Lower leg skin (tissue), 4 donors: ENCODE measurements at regions not wholly inside any gene's neighbourhood (a gene's known extent, or its start where the extent isn't known, plus 50 kb on each side); places are given as distances from the start of the nearest gene placed in this dataset.

Source experiments
- DNase-seq, 2 donors: peaks; one replicate each; pipeline ENCODE4 v3.0.0-alpha.2; 2019; ENCODE audit warnings: low spot score in 2 of 2
- H3K4me3 ChIP-seq: fragments of 200-600 bp; sonication (generic); 2 replicates; pipeline ENCODE4 v1.5.1; 2017; ENCODE audit warnings: mild to moderate bottlenecking, low read depth; ENCODE audit not compliant: poor library complexity, severe bottlenecking
- POLR2A ChIP-seq, 2 donors: fragments of 450-650 bp; IDR thresholded peaks; one replicate each; pipeline ENCODE4 v1.6.1; 2016 to 2017; ENCODE audit warnings: antibody characterized with exemption in 2 of 2, mild to moderate bottlenecking in 1 of 2, moderate library complexity in 1 of 2
- WGBS, 2 donors: methylation state at CpG; one replicate each; pipeline ENCODE4 v1.1.5; 2018; 5-methylcytosine and 5-hydroxymethylcytosine counted together
- intact Hi-C: fragments of 100-400 bp; cut with DNase I; formaldehyde crosslinking; loops from one replicate; pipeline ENCODE4 v1.15.0; 2023; ENCODE audit warnings: low total_unique reads
- TF ChIP-seq, protein P1 (sequence below), 3 donors: fragments of 450-650 bp; IDR thresholded peaks; one replicate each; pipeline ENCODE4 v1.5.1; 2016; ENCODE audit warnings: antibody characterized with exemption in 3 of 3, mild to moderate bottlenecking in 3 of 3, moderate library complexity in 2 of 3

DNA sequence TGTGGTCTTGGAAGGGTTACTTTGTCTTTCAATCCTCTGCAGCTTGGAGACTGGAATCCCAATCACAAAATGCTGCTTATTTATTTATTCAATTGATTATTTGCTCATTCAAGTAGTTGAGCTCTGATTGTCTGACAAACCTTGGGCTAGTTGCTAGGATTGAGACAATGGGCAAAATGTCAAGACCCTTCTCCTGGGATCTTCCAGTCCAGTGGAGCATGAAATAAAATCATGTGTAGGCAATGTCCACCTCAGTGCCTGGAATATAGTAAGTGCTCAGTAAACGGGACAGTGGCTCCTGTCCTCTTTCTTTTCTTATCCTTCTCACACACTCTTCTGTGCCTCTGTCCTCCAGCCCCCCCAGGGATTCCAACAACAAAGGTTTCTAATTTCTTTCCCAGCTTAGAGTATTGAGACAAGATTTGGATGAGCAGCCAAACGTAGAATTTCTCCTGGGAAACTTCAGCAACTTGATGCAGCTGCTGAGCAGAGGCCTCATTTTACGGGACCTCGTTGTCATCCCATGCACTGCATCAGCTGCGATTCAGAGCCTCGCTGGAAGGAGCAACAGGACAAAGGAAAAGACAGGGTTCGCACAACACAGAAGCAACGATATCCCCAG is 545.0 kb downstream of the SOX11 start:
- no peak for DNase-seq
- TF ChIP-seq, protein P1, sequence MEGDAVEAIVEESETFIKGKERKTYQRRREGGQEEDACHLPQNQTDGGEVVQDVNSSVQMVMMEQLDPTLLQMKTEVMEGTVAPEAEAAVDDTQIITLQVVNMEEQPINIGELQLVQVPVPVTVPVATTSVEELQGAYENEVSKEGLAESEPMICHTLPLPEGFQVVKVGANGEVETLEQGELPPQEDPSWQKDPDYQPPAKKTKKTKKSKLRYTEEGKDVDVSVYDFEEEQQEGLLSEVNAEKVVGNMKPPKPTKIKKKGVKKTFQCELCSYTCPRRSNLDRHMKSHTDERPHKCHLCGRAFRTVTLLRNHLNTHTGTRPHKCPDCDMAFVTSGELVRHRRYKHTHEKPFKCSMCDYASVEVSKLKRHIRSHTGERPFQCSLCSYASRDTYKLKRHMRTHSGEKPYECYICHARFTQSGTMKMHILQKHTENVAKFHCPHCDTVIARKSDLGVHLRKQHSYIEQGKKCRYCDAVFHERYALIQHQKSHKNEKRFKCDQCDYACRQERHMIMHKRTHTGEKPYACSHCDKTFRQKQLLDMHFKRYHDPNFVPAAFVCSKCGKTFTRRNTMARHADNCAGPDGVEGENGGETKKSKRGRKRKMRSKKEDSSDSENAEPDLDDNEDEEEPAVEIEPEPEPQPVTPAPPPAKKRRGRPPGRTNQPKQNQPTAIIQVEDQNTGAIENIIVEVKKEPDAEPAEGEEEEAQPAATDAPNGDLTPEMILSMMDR (IDR thresholded peaks at IDR 0.05): no peak
- TF ChIP-seq POLR2A (IDR thresholded peaks at IDR 0.05): no peak
- no peak overlapping the region for H3K4me3 ChIP-seq
- intact Hi-C loops: no loop called here
- 67 to 79% methylated on average over 8 of the region's 8 CpGs for WGBS, 2 donors

DNA sequence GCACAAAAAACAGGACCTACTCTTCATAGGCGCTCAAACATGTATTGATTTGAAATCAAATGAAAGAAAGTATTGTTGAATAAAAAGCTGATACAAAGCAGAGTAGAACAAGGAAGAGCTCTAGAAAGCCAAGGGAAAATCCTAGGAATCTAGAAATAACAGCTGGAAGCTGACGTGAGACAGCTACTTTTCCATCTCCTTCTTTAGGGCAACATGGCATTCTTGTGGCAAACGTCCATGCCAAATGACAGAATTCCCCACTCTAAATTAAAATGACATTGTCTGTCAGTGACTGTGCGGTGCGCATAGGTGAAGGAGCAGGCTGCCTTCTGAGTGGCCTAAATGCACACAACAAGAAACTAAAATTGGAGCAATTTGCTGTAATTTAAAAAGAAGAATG is 557.4 kb downstream of the SOX11 start:
- no peak for DNase-seq
- no peak for TF ChIP-seq POLR2A (IDR thresholded peaks at IDR 0.05)
- TF ChIP-seq, protein P1 (IDR thresholded peaks at IDR 0.05): no peak
- intact Hi-C loops: no loop called here
- WGBS, 2 donors: 72 to 74% methylated on average over 5 of the region's 5 CpGs
- no peak overlapping the region for H3K4me3 ChIP-seq

DNA sequence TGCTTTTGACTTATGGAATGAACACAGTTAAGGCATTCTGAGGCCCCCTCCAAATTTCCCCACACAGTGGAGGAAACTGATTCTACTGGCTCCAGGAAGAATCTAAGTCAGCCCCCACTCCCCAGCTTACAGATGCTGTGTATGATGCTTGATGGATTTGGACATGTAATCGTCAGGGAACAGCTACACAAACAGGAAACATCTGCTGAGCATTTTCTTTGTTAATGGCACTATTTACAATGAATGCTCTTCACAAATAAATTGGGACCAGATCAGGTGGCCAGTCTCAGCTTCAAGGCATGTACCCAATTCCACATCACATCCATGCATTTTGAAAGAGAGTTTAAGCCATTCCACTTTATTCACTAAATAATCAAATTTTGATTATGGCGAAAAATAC is 562.3 kb downstream of the SOX11 start:
- 16 to 39% methylated on average over 2 of the region's 2 CpGs for WGBS, 2 donors
- no peak for DNase-seq
- H3K4me3 ChIP-seq: no peak overlapping the region
- TF ChIP-seq, protein P1 (IDR thresholded peaks at IDR 0.05): no peak
- TF ChIP-seq POLR2A (IDR thresholded peaks at IDR 0.05): no peak
- intact Hi-C loops: no loop called here

- no peak for TF ChIP-seq POLR2A (IDR thresholded peaks at IDR 0.05)
- TF ChIP-seq, protein P1 (IDR thresholded peaks at IDR 0.05): no peak
- H3K4me3 ChIP-seq: no peak overlapping the region
- intact Hi-C loops: no loop called here
- no peak for DNase-seq
- WGBS, 2 donors: 75 to 82% methylated on average over 3 of the region's 3 CpGs
Observed at GRCh38 chr2:6264198-6264597, 572.0 kb downstream of the SOX11 start.

GRCh38 chr2:6281524-6281923 is 584.2 kb downstream of the CMPK2 start:
- H3K4me3 ChIP-seq: no peak overlapping the region
- no peak for DNase-seq
- TF ChIP-seq, protein P1 (IDR thresholded peaks at IDR 0.05): no peak
- no peak for TF ChIP-seq POLR2A (IDR thresholded peaks at IDR 0.05)
- 84 to 90% methylated on average over 5 of the region's 5 CpGs for WGBS, 2 donors
- intact Hi-C loops: no loop called here

GRCh38 chr2:6283259-6283658 is 582.4 kb downstream of the CMPK2 start:
- 78 to 80% methylated on average over 24 of the region's 24 CpGs for WGBS, 2 donors
- DNase-seq: no peak
- intact Hi-C loops: no loop called here
- no peak overlapping the region for H3K4me3 ChIP-seq
- no peak for TF ChIP-seq POLR2A (IDR thresholded peaks at IDR 0.05)
- TF ChIP-seq, protein P1 (IDR thresholded peaks at IDR 0.05): no peak
